ENCODE measurements at regions not wholly inside any gene's neighbourhood (a gene's known extent, or its start where the extent isn't known, plus 50 kb on each side); places are given as distances from the start of the nearest gene placed in this dataset.
"Not testable (repeated sequence)": the region's sequence is repeated elsewhere in the genome, so short reads cannot be mapped to it uniquely, and the experiment has no call there.

DNA sequence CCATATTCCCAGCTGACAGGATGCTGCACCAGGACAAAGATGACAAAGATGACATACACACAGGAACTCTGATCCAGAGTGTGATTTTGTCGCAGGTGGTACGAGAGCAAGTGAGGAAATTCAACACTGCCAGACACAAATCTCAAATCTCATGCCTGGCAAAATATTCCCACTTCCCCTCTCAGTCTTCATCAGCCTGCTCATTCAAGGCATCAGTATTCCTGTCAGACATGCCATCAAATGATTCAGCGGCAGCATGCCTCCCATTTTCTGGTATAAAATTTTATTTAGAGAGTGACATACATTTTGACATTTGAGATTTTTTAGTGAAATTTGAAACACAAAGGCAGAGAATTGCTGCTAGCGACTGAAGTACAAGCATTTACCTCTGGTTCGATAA lies 228.1 kb upstream of the LMCD1 start:
- DNase-seq, result no peak

DNA sequence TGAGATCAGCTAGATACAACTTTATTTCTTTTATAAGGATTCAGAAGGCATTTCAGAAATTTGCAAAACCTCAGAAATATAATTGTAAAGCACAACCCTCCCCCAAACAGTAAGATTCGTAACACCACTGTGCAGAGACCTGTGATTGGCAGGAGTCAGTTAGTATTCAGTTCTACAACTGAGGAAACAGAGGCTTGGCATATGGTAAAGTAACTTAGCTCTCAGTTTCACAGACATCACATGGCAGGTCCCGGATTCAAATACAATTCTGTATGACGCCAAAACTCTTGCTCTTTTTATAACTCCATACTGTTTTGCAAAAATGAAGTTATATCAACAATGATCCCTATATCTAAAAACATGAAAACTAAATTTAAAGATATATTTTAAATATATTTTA lies 225.6 kb upstream of the LMCD1 start:
- no peak for DNase-seq

DNA sequence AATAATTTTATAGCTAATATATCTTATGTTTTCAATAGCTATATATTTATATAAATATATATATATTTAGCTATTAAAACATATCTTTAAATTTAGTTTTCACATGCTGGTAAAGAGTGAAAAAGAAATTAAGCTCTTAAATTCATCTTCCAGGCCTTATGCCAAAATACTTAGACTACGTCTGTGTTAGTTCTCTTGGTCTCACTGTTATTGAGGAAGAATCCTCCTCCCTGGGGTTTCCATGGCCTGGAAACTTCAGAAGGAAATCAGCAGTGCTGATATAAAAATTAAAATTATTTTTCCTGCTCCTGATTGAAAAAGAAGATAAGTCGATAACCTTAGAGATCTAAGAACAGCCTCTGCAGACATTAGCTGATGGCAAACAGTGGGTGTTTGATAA lies 225.1 kb upstream of the LMCD1 start:
- DNase-seq, result no peak

DNA sequence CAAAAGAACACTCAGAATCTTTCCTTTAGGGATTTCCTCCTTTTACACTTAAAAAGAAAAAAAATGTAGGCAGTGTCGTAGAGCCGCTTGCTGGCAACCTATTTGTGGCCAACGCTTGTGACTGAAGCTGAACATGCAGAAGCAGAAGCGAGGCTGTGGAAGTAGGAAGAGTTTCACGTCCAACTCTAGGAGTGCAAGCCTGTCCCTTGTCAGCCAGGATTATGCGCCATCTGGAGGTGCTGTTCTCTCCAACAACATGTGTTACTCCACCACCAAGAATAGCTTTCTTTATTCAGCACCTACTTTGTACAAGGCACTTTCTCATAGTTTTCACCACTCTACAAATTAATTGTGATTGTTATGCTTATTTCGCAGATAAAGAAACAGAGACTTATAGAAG lies 223.2 kb upstream of the LMCD1 start:
- no peak for DNase-seq

DNA sequence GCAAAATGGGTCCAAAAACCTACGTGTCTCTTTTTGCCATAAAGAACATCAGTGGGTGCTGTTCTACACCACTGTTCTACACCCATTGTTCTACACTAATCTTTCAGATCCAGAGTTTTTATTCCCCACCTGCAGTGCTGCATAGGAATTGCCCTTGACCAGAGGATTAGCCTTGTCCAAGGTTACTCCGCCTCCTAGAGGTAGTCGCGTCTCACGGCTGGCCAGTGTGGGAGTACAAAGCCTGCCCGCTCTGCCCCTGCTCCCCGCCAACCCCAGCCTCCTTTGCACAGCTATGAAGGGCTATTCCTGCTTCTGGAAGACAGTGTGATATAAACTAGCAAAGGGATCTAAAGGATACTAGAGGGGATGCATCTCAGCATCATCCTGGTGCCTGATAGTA lies 222.1 kb upstream of the LMCD1 start:
- DNase-seq, result no peak

DNA sequence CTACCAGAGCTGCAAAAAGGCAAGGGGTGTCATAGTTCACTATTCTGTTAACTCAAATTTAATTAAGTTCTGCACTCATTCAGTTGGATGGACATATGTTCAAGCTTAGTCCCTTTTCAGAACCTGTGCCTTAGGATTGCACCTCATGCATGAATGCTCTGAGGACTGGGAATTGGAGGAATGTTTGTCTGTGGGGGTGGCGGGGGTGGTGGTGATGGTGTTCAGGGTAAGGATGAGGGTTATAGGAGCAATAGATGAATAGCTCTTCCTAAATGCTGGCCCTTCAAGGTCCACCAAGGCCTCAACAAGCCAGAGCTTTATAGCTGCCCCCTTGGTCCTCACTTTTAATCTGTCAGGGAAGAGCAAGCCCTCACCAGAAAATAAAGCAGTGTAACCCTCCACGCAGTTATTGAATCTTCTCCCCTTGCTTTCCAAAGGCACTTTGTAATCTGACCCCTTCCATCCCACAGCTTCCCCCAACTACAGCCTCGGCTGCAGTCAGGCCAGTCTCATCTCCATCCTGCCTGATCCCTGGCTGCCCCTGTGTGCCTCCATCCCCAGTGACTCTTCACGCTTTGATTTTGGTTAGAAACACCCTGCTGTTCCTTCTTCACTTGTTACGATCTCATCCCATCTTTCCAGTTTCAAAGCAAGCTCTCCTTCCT lies 221.6 kb upstream of the LMCD1 start:
- DNase-seq, result no peak

DNA sequence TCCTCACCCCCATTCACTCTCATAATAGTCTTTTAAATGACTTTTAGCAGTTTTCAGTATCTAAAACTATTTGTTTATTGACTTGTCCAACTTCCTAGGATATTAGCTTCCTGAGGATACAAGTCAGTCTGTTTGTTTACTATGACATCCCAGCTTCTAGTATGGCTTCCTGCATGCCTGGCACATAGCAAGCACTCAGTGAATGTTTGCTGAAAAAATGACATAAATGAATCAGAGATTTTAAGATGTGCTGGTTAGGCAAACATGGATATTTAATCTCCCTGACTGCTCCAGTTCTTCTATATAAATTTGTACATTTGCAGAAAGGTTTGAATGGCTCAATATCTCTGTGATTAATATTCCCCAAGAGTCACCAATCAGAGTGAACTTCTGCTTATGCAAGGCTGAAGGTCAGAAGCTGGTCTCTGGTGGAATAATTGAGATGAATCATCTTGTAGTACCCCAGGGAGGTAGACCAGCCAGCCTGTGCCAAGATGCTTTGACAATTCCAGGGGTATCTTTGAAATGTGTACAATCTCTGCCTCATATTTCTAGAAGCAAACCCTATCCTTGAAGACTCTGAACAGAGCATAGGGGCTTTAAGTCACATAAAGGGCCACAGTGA lies 219.0 kb upstream of the LMCD1 start:
- no peak for DNase-seq

DNA sequence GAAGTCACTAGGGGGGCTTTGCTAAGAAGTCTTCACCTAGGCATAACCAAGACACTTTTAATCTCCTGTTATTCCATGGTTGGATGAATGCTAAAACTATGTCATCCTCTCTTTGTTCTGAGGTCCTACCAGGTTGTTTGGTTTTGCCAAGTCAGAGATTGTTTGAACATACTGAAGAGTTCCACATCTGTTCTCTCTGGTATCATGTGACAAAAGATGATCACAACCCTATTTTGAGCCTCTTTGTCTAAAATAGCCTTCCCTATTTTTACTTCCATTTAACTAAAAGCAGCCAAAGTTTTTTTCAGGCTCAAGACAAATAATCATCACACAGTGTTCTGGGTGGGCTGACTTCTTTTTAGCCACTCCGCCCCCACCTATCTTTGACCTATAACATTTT lies 218.4 kb upstream of the LMCD1 start:
- DNase-seq, result no peak

DNA sequence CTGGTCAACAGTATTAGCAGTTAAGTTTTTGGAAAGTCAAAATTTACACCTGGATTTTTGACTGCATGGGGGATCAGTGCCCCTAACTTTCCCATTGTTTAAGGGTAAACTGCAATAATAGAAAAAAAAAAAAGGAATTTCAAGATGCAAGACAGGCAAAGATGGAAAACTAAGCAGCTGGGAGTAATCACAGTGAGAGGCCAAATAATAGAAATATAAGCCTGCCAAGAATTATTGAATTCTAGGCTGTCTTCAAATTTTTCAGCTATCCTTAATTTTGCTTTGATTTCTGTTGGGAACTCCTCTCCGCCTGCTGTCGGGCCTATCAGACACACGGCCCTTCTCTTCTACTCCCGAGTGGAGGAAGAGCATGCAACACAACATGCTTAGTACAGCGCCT lies 215.5 kb upstream of the LMCD1 start:
- DNase-seq, result no peak

DNA sequence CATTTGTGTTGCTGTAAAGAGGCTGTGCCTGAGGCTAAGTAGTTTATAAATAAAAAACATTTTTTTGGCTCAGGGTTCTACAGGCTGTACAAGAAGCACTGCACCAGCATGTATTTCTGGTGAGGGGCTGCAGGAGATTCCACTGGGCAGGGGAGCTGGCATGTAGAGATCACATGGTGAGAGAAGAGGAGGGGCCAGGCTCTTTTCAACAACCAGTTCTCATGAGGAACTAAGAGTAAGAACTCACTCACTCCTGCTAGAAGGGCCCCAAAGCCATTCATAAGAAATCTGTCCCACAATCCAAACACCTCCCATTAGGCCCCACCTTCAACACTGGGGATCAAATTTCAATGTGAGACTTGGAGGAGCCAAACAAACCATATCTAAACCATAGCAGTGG lies 214.9 kb upstream of the LMCD1 start:
- no peak for DNase-seq

DNA sequence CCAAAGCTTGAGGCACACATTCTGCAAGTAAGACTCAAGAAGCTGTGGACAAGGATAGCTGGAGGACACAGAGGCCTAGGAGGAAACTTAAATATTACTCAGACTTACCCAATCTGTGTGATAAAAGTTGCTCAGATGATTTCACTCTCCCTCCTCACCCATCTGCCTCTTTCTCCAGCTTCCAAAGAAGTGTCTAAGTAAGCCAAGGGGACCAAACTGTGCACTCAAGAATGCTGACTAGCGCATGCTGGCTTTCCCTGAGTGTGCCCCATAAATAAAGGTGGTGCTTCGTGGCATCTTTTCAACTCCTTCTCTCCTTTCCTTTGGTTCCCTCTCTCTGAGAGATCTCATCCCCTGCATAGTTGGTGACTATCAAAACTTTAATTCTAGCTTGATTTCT lies 211.0 kb upstream of the LMCD1 start:
- DNase-seq, result no peak

DNA sequence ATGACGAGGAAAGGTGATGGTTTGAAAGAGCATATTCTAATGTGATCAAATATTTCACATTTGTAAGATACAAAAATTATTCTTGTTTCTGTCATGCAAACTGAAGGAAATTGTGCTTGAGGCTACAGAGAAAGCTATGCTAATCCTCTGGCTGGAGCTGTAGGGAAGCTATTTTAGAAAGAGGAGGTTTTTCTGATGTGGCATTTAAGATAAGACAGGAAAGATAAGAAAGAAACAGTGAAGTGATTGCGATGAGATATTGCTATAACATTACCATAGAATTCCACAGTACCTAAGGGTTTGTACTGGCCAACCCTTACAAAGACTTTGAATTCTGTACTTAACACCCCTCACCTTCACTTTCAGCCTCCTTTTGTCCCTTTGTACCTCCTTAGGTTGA lies 205.2 kb upstream of the LMCD1 start:
- DNase-seq, result no peak

DNA sequence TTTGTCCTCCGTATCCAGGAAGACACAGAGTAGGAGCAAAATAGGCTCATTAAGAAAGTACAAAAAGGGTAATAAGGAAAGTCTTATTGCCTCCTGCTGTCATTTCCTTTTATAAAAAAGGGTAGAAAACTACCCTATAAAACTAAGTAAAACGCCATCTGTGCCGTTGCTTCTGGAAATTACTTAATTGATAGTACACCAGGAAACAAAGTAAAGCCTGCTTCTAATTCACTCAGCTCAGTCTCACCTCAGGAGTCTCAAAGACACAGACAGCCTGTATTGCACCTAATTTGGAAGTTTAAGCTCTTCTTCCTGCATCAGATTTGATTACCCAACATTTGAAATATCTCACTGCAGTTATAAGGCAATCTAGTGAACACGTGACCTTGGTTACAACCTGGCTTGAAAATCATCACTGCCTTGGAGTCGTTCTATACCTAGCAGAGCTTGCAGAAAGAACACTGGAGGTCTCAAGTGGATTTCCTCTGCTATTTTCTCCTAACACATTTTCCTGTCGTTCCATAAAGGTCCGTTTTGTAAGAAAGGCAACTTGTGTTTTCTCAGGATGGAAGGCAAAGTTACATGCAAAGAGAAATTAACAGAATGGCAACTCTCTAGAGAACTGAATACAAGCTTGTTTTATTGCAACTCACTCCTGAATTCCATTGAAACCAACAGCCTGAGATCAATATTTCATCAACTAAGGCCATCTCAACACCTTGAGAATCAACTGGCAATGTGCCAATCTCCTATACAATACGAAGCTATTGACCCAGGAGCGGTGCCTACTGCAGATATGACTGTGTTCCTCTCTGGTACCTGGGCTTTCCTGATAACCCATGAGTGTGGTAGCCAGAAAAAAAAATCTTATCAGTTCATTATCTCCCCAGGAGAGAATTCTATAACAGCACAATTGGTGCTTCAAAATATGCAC lies 203.3 kb upstream of the LMCD1 start:
- no peak for DNase-seq

DNA sequence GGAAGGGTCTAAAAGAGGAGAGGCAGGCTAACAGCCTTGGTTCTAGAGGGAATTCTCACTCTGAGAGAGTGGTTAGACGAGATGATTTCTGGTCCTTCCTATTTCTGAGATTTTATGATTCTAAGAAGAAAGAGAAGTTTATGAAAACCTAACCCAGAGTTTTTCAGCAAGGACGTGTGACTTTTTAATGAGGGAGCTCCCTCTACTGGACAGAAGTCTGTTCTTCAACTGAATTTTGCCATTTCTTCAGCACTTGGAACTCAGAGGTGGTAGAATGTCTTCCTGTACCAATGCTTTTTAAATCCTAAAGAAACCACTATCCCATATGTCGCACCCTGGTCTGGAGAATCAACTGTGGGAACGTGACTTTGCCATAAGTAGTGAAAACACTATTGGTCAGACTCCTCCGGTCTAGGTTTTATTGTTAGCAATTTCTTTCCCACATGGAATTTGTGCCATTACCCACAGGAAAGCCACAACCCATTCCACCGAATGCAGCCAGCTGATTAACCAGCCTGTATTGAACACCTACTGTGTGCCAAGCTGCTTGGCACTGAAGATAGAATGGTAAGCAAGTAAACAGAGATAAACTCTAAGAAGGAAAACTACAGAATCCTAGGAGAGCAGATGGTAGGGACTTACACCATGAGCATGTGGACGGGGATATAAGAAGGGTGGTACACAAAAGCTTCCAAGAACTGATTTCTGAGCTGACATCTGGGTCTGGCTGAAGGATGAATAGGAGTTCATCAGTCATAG lies 199.5 kb upstream of the LMCD1 start:
- DNase-seq, result peak; percentile 34

DNA sequence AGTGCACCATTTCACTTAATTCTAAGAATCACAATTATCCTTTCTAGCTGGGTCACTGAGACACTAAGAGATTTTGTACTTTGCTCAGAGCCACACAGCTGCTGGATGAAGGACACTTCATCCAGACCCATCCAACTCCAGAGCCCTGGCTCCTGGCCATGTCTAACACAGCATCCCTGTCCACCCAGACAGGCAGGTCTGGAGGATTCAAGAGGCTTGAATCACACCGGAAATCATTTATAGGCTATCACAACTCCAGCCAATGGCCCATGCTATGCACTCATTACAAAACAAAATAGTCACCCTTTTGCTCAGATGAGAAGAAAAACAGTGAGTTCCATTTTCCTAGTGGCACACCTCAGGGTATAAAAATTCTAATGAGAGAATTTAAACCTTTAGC lies 198.2 kb upstream of the LMCD1 start:
- DNase-seq, result no peak

DNA sequence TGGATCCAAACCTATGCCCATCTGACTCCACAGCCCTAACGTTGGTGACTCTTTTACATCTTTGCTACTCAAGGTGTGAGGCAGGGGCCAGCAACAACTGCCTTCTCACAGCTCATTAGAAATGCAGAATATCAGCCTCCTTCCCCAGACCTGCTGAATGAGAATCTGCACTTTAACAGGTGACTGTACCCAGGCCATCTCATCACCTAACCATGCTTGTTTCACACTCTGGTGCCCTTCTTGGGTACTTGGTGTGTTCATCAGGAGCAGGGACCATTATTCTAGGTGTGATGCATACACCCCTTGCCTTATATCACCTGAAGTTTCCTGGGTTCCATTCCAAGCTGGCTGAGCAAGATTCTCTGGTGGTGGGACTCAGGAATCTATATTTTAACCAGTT lies 196.3 kb upstream of the LMCD1 start:
- no peak for DNase-seq

DNA sequence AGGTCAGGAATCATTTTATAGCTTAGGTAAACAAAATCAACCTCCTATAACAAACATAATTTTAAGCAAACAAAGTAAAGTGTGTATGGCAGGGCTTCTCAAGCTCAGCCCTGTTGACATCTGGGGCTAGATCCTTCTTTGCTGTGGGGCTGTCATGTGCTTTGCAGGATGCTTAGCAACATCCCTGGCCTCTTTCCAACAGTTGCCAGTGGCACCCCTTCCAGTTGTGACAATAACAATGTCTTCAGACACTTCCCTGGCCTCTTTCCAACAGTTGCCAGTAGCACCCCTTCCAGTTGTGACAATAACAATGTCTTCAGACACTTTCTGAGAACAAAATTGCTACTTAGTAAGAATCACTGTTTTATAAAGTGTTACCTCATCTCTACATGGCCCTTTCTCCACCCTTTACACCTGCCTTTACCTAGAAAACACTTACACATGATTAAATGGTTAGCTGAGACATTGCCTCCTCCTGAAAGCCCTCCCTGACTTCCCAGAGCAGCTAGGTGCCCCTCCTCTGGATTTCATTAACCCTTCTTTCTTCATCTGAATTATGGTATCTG lies 194.0 kb upstream of the LMCD1 start:
- no peak for DNase-seq

DNA sequence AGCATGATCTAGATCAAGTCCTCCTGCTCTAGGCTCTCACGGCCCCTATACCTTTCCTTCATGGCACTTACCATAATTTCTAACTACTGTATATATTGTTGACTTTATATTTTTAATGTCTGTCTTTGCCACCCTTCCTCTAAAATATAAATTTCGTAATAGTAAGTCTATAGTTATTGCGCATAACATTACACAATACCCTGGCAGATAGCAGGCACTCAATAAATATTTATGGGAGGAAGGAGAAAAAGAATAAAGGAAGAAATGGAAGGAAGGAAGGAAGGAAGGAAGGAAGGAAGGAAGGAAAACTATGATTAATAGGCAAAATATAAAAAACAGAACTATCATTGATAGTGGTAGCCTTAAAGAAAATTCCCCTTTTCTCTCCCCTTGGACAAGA lies 190.3 kb upstream of the LMCD1 start:
- DNase-seq, result no peak

DNA sequence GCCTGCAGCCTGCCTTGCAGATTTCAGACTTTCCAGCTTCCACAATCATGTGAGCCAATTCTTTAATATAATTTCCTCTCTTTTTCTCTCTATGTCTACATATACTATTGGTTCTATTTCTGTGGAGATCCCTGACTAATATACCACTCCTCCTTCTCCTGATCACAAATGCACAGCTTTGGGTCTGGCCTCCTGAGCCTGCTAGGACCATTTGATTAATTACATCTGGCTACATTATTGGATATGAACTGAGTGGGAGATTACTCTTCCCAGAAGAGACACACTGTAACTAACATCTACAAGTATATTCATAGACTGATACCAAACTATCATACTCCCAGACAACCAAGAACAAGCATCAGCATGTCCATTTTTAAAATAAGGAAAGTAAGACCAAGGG lies 188.9 kb upstream of the LMCD1 start:
- DNase-seq, result no peak

DNA sequence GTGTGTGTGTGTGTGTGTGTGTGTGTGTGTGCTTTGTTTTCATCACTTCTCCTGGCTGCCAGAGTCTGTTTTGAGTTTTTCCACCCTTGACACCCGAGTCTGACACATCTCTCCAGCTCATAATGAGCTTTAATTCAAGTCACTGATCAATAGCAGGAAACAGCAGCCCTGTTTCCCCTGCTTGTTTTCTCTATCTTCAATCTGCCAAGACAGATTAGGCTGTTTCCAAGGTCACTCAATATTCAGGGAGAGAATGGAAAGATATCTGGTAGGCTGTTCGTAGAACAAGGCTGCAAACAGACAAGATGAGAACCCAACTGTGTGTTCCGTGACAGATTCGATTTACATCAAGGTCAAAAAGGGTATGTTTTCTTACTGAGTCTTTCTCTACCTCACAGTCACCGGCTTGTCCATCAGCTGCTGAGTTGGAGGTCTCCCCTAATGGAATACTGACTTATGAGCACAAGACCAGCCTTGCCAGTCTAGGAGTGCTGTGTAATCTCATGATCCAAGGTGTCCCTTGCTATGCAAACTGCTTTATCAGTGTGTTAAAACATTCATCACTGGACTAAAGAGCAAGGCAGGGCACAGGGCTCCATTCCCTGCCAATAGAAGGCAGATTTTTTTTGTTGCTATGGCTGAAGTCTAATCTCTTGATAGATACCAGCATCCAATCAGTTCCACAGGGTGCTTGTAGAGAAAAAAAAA lies 187.9 kb upstream of the LMCD1 start:
- DNase-seq, result no peak

DNA sequence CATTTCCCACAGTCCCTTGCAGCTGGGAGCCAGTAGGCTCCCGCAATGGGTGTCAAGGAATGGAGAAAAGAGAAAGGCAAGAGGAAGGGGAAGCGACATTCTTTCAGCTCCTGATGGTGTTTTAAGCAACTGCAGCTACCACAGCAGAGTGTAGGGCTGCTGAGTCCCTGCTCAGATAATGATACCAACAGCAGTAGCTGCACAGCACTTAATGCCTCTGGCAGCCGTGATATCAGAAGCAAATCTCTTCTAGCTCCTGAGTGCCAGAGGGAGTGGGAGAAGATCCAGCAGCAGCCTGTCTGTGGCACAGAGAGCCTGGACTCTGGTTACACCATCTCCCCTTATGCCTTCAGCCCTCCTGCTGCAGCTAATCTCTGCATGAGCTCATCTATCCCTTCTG lies 186.1 kb upstream of the LMCD1 start:
- DNase-seq, result not testable (repeated sequence)

All from activated CD4-positive, alpha-beta T cell treated with anti-CD3 and anti-CD28 coated beads, Interleukin-2, Interleukin-6, amounts not matched to agents 100 ng/mL and 50 ng/mL, durations not matched to agents 16 hours and 8 hours (primary cell).